Pancreas (tissue), 10 donors: ENCODE measurements at regions not wholly inside any gene's neighbourhood (a gene's known extent, or its start where the extent isn't known, plus 50 kb on each side); places are given as distances from the start of the nearest gene placed in this dataset.

Source experiments
- ATAC-seq, 4 donors: fragments of 200-7000 bp; cut with Tn5 transposase; one replicate each; pipeline versions ENCODE4 v1.8.0 to v1.9.1; 2020; ENCODE audit warnings: mild to moderate bottlenecking in 4 of 4, moderate library complexity in 4 of 4
- DNase-seq, 6 donors: peaks; one replicate each; pipeline ENCODE4 v3.0.0-alpha.2; 2020
- FAIRE-seq: peaks from 2 replicates; lab custom pipeline; 2012; peaks lifted over from hg19 to GRCh38; lab: Jason Lieb, UNC
- H3K27ac ChIP-seq, 4 donors: fragments of 200-600 bp; sonication (generic); 1 replicate in 3 of 4; 2 replicates in 1 of 4; pipeline versions ENCODE4 v1.5.0 to v1.8.0; 2020
- H3K27me3 ChIP-seq, 4 donors: fragments of 200-600 bp; one replicate each; pipeline ENCODE4 v1.8.0; 2021
- H3K36me3 ChIP-seq, 3 donors: fragments of 200-600 bp; sonication (generic) in 1 of 3; one replicate each; pipeline versions ENCODE4 v1.5.0 to v1.8.0; 2020 to 2021
- H3K4me1 ChIP-seq, 3 donors: fragments of 200-600 bp; one replicate each; pipeline ENCODE4 v1.8.0; 2021
- H3K4me3 ChIP-seq, 4 donors: fragments of 200-600 bp; sonication (generic) in 2 of 4; one replicate each; pipeline versions ENCODE4 v1.5.0 to v1.8.0; 2020 to 2021
- H3K9me3 ChIP-seq, 4 donors: fragments of 200-600 bp; one replicate each; pipeline ENCODE4 v1.8.0; 2021
- WGBS, 2 donors: extraction: QIAGEN DNeasy Blood & Tissue Kit; methylation state at CpG; one replicate each; pipeline ENCODE4 v1.1.7; 2013; 5-methylcytosine and 5-hydroxymethylcytosine counted together
- intact Hi-C, 3 donors: fragments of 100-400 bp; cut with DNase I; formaldehyde crosslinking; loops; one replicate each; pipeline versions ENCODE4 v1.11.1 to v1.14.2; 2022
- TF ChIP-seq, protein P1 (sequence below), 4 donors: fragments of 200-600 bp; sonication (generic) in 3 of 4; IDR thresholded peaks; one replicate each; pipeline versions ENCODE4 v1.5.0 to v1.8.0; 2021; ENCODE audit warnings: antibody characterized with exemption in 4 of 4
- donor health status: healthy with polysubstance abuse.
- donor health status: DM: no; HTN: no; CAD: no; lungs with moderate emphysema.
- donor health status: DM: no; HTN: no; CAD: no.
- donor health status: control.
- donor health status: control.
- donor health status: Bipolar disorder and iron deficiency.
- donor health status: DM: yes; HTN: yes; CAD: no.
- donor health status: DM: no; HTN: no; CAD: no.
- donor health status: DM: no; HTN: no; CAD: no.
- donor health status: DM: yes; HTN: yes; CAD: no.

DNA sequence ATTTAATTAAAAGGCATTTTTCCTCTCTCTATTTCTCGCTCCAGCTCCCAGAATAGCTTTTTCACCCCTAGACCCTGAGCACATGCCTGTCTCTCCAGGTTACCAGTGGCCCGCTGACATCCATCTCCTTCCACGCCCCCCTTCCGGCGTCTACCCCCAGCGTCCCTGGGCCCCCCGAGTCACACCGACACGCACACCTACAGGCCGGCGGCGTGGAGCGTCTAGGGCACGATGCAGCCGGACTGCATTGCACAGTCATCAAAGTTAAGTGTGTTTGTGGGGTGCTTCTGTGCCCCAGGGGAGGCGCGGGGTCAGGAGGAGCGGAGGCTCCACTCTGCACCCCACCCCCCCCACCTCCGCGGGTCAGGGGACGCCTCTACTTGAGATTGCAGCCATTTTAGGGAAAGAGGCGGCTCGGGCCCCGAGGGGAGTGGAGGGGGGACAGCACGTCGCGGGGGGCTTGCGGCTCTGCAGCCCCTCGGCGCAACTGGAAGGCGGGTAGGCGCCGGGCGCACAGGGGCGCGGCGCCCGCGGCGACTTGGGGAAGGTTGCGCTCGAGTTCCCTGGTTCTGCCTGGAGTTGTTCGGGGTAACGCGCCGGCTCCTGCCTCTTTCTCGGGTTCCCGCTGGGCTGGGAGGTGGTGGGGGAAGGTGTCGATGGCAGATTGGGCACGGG lies 112.7 kb downstream of the DHX15 start:
- intact Hi-C loops = no loop called here
- Histone ChIP-seq H3K4me3 (peak overlapping the region; percentile 21 to 57 (median 40)), H3K9me3 (no peaks in the 10 kb centered on the region), H3K4me1 (peaks cover 0 to 7% (median 6%) of the 10 kb centered on the region in 3 donors), H3K27me3 (peaks cover 0 to 7% (median 2%) of the 10 kb centered on the region in 4 donors), H3K27ac (no peak overlapping the region), H3K36me3 (no peaks in the 10 kb centered on the region)
- DNase-seq (peak in 5 of 6 donors; percentile 6 to 80 (median 26)), FAIRE-seq (no peak), ATAC-seq (peak in 2 of 4 donors; percentile 8 to 12)
- TF ChIP-seq, protein P1, sequence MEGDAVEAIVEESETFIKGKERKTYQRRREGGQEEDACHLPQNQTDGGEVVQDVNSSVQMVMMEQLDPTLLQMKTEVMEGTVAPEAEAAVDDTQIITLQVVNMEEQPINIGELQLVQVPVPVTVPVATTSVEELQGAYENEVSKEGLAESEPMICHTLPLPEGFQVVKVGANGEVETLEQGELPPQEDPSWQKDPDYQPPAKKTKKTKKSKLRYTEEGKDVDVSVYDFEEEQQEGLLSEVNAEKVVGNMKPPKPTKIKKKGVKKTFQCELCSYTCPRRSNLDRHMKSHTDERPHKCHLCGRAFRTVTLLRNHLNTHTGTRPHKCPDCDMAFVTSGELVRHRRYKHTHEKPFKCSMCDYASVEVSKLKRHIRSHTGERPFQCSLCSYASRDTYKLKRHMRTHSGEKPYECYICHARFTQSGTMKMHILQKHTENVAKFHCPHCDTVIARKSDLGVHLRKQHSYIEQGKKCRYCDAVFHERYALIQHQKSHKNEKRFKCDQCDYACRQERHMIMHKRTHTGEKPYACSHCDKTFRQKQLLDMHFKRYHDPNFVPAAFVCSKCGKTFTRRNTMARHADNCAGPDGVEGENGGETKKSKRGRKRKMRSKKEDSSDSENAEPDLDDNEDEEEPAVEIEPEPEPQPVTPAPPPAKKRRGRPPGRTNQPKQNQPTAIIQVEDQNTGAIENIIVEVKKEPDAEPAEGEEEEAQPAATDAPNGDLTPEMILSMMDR (IDR thresholded peaks at IDR 0.05) = no peak
- 1 to 2% methylated on average over 47 to 50 of the region's 50 CpGs for WGBS, 2 donors

DNA sequence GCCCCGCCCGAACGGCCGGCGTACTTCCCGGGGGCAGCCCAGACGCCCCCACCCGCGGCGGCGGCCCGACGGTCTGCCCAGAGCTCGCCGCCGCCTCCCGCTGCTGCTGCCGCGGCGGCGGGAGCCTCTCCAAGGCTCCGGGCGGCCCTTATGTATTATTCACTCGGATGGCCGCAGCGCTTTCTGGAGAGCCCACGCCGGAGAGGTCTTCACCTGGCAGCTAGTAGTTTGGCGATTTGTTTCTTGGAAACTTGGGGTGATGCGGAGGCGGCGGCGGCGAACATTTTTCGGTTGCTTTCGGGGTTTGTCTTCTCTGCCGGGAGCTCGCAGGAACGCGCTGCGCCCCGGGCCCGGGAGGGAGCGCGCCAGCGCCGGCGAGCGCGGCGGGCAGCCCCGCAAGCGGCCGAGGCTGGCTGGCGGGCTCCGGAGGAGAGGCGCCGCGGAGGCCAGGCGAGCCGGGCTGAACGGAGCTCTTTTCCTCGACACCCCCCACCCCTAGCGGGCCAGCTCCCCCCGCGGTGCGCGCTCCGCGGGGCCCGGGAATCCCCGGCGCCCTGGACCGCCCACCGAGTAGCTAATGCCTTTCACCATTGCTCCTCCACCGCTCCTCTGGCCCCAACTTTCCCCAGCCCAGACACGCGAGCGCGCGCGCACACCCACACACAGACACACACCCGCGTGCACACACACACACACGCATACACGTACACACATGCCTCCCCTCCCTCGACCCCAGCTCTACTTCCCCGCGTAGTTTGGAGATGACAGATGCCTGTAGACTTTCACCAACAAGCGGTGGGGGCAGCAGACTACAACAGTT lies 113.5 kb downstream of the DHX15 start:
- FAIRE-seq (no peak), DNase-seq (peak in 4 of 6 donors; percentile 5 to 65 (median 44)), ATAC-seq (peak in 3 of 4 donors; percentile 23 to 37 (median 29))
- Histone ChIP-seq H3K36me3 (no peaks in the 10 kb centered on the region), H3K4me1 (peaks cover 0 to 7% (median 6%) of the 10 kb centered on the region in 3 donors), H3K27me3 (peaks cover 0 to 7% (median 2%) of the 10 kb centered on the region in 4 donors), H3K9me3 (no peaks in the 10 kb centered on the region), H3K27ac (peak overlapping the region in 2 of 4 donors; percentile 21 to 28), H3K4me3 (peak overlapping the region; percentile 18 to 57 (median 34))
- 0 to 1% methylated on average over 66 to 90 of the region's 90 CpGs for WGBS, 2 donors
- intact Hi-C loops = no loop called here
- TF ChIP-seq, protein P1 (IDR thresholded peaks at IDR 0.05) = no peak

DNA sequence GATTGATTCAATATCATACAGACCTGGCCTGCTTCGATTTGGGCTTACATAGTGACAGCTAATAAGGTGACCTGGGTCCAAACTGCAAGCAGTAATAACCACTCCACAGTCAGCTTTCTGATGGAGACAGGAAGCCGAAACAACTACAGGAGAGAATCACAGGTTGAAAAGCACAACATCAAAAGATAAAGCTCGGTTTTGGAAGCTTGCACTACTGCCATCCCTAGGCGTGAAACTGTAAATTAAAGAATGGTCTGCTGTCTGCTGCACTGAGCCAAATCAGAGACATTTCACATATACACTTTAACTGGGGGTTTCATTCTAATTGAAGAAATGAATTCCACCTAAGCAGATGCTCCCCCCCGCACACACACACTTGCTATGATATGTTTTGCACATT lies 116.3 kb downstream of the DHX15 start:
- intact Hi-C loops = no loop called here
- DNase-seq (no peak), ATAC-seq (no peak), FAIRE-seq (no peak)
- H3K4me3 ChIP-seq = no peak overlapping the region
- TF ChIP-seq, protein P1 (IDR thresholded peaks at IDR 0.05) = no peak
- 67 to 75% methylated on average over 5 of the region's 5 CpGs for WGBS, 2 donors
- no peak overlapping the region for H3K27ac ChIP-seq
- peaks cover 0 to 7% (median 6%) of the 10 kb centered on the region in 3 donors for H3K4me1 ChIP-seq
- H3K36me3 ChIP-seq = no peaks in the 10 kb centered on the region
- H3K9me3 ChIP-seq = no peaks in the 10 kb centered on the region
- H3K27me3 ChIP-seq = peaks cover 0 to 13% (median 2%) of the 10 kb centered on the region in 4 donors

DNA sequence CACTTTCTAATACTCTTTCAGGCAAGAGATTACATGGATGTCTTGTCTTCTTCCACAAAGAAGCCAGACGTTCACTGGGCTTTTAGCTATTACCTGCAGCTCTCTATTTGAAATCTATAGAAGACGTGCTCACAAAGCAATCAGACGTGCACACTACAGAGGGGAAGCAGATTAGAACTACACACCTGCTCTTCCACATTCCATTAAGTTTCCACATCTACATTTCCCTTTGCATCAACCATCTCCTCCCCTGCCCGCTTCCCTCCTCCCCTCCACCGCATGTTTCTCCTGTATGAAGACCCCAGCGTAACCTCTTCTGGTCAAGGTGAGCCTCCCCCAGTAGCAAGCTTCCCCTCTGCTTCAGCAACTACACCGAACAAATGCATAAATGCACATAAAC lies 119.8 kb downstream of the DHX15 start:
- Histone ChIP-seq H3K4me3 (no peak overlapping the region), H3K27ac (no peak overlapping the region), H3K9me3 (no peaks in the 10 kb centered on the region), H3K36me3 (no peaks in the 10 kb centered on the region), H3K27me3 (peaks cover 0 to 9% (median 2%) of the 10 kb centered on the region in 4 donors), H3K4me1 (no peaks in the 10 kb centered on the region)
- DNase-seq = no peak
- WGBS, 2 donors = 62 to 63% methylated on average over 7 of the region's 7 CpGs
- intact Hi-C loops = no loop called here
- no peak for FAIRE-seq
- TF ChIP-seq, protein P1 (IDR thresholded peaks at IDR 0.05) = no peak
- no peak for ATAC-seq
